ENCODE measurements at regions not wholly inside any gene's neighbourhood (a gene's known extent, or its start where the extent isn't known, plus 50 kb on each side); places are given as distances from the start of the nearest gene placed in this dataset.

- no peaks in the 10 kb centered on the region for H3K36me3 ChIP-seq (ENCODE audit: control insufficient read depth in 2 of 2, extremely low read depth in 1 of 2, insufficient read depth in 2 of 2, low read length in 2 of 2)
- no peak overlapping the region for H3K27ac ChIP-seq (ENCODE audit: control insufficient read depth, insufficient read depth, low read length)
- H3K9me3 ChIP-seq (ENCODE audit: control insufficient read depth, low read depth, low read length), result no peaks in the 10 kb centered on the region
- no peaks in the 10 kb centered on the region for H3K9me1 ChIP-seq (ENCODE audit: control insufficient read depth, extremely low read depth, insufficient read depth, low read length)
- H2AFZ ChIP-seq (ENCODE audit: control insufficient read depth, low read length), result no peak overlapping the region
- dilution Hi-C loops (cut with MboI; ENCODE audit: extremely low pct_ligation_motif_present, low sequenced_read_pairs), result no loop called here
- no peaks in the 10 kb centered on the region for H3K4me1 ChIP-seq (ENCODE audit: control insufficient read depth, extremely low read depth, insufficient read depth, low read length)
- no peak overlapping the region for H3K4me3 ChIP-seq (ENCODE audit: control insufficient read depth in 2 of 3, extremely low read depth in 1 of 3, insufficient read depth in 2 of 3, low read depth in 1 of 3, low read length in 3 of 3)
- TF ChIP-seq, protein P1, sequence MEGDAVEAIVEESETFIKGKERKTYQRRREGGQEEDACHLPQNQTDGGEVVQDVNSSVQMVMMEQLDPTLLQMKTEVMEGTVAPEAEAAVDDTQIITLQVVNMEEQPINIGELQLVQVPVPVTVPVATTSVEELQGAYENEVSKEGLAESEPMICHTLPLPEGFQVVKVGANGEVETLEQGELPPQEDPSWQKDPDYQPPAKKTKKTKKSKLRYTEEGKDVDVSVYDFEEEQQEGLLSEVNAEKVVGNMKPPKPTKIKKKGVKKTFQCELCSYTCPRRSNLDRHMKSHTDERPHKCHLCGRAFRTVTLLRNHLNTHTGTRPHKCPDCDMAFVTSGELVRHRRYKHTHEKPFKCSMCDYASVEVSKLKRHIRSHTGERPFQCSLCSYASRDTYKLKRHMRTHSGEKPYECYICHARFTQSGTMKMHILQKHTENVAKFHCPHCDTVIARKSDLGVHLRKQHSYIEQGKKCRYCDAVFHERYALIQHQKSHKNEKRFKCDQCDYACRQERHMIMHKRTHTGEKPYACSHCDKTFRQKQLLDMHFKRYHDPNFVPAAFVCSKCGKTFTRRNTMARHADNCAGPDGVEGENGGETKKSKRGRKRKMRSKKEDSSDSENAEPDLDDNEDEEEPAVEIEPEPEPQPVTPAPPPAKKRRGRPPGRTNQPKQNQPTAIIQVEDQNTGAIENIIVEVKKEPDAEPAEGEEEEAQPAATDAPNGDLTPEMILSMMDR (optimal IDR thresholded peaks at IDR 0.05 in 1 of 3, IDR thresholded peaks at IDR 0.05 in 1 of 3, conservative IDR thresholded peaks at IDR 0.05 in 1 of 3; ENCODE audit: extremely low read depth in 1 of 3, insufficient read depth in 2 of 3, low read length in 3 of 3), result peak; percentile 14 to 48 (median 40)
- TF ChIP-seq EZH2 (IDR thresholded peaks at IDR 0.05; ENCODE audit: low read length), result no peak
- FAIRE-seq, result no peak
- no peaks in the 10 kb centered on the region for H4K20me1 ChIP-seq (ENCODE audit: control insufficient read depth, extremely low read depth, insufficient read depth, low read length)
- no peak overlapping the region for H3K9ac ChIP-seq (ENCODE audit: control insufficient read depth, extremely low read depth, insufficient read depth, low read length)
- DNase-seq (ENCODE audit: low read depth, low spot score), result no peak
- H3K27me3 ChIP-seq (ENCODE audit: control insufficient read depth, extremely low read depth, insufficient read depth, low read length), result no peaks in the 10 kb centered on the region
- H3K79me2 ChIP-seq (ENCODE audit: control insufficient read depth, insufficient read depth, low read length), result no peaks in the 10 kb centered on the region
- no peak overlapping the region for H3K4me2 ChIP-seq (ENCODE audit: control insufficient read depth, extremely low read depth, insufficient read depth, low read depth, low read length)
These were observed 351.2 kb downstream of the RAP2B start for GRCh38 chr3:153513236-153513635.

GRCh38 chr3:153528473-153528872, 366.4 kb downstream of the RAP2B start:
- Histone ChIP-seq H3K4me2 (ENCODE audit: control insufficient read depth, extremely low read depth, insufficient read depth, low read depth, low read length) (no peak overlapping the region), H3K9me3 (ENCODE audit: control insufficient read depth, low read depth, low read length) (no peaks in the 10 kb centered on the region), H4K20me1 (ENCODE audit: control insufficient read depth, extremely low read depth, insufficient read depth, low read length) (peaks cover 2% of the 10 kb centered on the region), H3K27me3 (ENCODE audit: control insufficient read depth, extremely low read depth, insufficient read depth, low read length) (no peaks in the 10 kb centered on the region), H3K4me3 (ENCODE audit: control insufficient read depth in 2 of 3, extremely low read depth in 1 of 3, insufficient read depth in 2 of 3, low read depth in 1 of 3, low read length in 3 of 3) (no peak overlapping the region), H2AFZ (ENCODE audit: control insufficient read depth, low read length) (no peak overlapping the region), H3K9ac (ENCODE audit: control insufficient read depth, extremely low read depth, insufficient read depth, low read length) (no peak overlapping the region), H3K36me3 (ENCODE audit: control insufficient read depth in 2 of 2, extremely low read depth in 1 of 2, insufficient read depth in 2 of 2, low read length in 2 of 2) (no peaks in the 10 kb centered on the region), H3K79me2 (ENCODE audit: control insufficient read depth, insufficient read depth, low read length) (no peaks in the 10 kb centered on the region), H3K9me1 (ENCODE audit: control insufficient read depth, extremely low read depth, insufficient read depth, low read length) (no peaks in the 10 kb centered on the region), H3K27ac (ENCODE audit: control insufficient read depth, insufficient read depth, low read length) (no peak overlapping the region), H3K4me1 (ENCODE audit: control insufficient read depth, extremely low read depth, insufficient read depth, low read length) (no peaks in the 10 kb centered on the region)
- DNase-seq (ENCODE audit: low read depth, low spot score), result no peak
- no peak for FAIRE-seq
- dilution Hi-C loops (cut with MboI; ENCODE audit: extremely low pct_ligation_motif_present, low sequenced_read_pairs), result no loop called here
- TF ChIP-seq EZH2 (IDR thresholded peaks at IDR 0.05; ENCODE audit: low read length), result no peak
- TF ChIP-seq, protein P1 (optimal IDR thresholded peaks at IDR 0.05 in 1 of 3, IDR thresholded peaks at IDR 0.05 in 1 of 3, conservative IDR thresholded peaks at IDR 0.05 in 1 of 3; ENCODE audit: extremely low read depth in 1 of 3, insufficient read depth in 2 of 3, low read length in 3 of 3), result no peak
